HG02678 (cell line): ENCODE measurements at regions not wholly inside any gene's neighbourhood (a gene's known extent, or its start where the extent isn't known, plus 50 kb on each side); places are given as distances from the start of the nearest gene placed in this dataset.

Experiments
- ATAC-seq: cut with Tn5 transposase; IDR thresholded peaks from one replicate; pipeline ENCODE4 v1.9.1; 2021; ENCODE audit warnings: mild to moderate bottlenecking, moderate library complexity; ENCODE audit not compliant: unreplicated experiment

GRCh38 chr17:27390540-27390939 lies 65.7 kb upstream of the KSR1 start:
- ATAC-seq, result no peak

- no peak for ATAC-seq
These were observed 64.8 kb upstream of the KSR1 start for GRCh38 chr17:27391427-27391826.

- no peak for ATAC-seq
These were observed 60.2 kb upstream of the KSR1 start for GRCh38 chr17:27396045-27396444.

- no peak for ATAC-seq
These were observed 59.3 kb upstream of the KSR1 start for GRCh38 chr17:27396941-27397340.

GRCh38 chr17:27398691-27399090 lies 57.6 kb upstream of the KSR1 start:
- ATAC-seq, result no peak

- no peak for ATAC-seq
These were observed 55.3 kb upstream of the KSR1 start for GRCh38 chr17:27400991-27401390.

GRCh38 chr17:27402943-27403342 lies 53.3 kb upstream of the KSR1 start:
- ATAC-seq, result no peak

- no peak for ATAC-seq
These were observed 52.7 kb upstream of the KSR1 start for GRCh38 chr17:27403480-27404005.

- ATAC-seq, result no peak
These were observed 51.6 kb upstream of the KSR1 start for GRCh38 chr17:27404676-27405075.
